PC-3 (cell line): ENCODE measurements at regions not wholly inside any gene's neighbourhood (a gene's known extent, or its start where the extent isn't known, plus 50 kb on each side); places are given as distances from the start of the nearest gene placed in this dataset.

Experiments
- ATAC-seq: fragments of 200-7000 bp; cut with Tn5 transposase; 2 replicates; pipeline ENCODE4 v1.9.1; 2020; ENCODE audit warnings: mild to moderate bottlenecking, moderate library complexity
- BruUV-seq: library from RNA; stranded (reverse); fragments of 400-500 nt; replicated peaks from 2 replicates; lab custom pipeline; 2021; lab: Mats Ljungman, UMichigan
- CTCF ChIA-PET: fragments of 300-600 bp; sonication (Branson Sonifier 250); formaldehyde crosslinking; loops from one replicate; lab custom pipeline; 2022; ENCODE audit warnings: antibody characterized with exemption; lab: Charles Lee
- POLR2A ChIA-PET: fragments of 300-600 bp; sonication (Branson Sonifier 250); formaldehyde crosslinking; loops from one replicate; lab custom pipeline; 2022; ENCODE audit warnings: antibody characterized with exemption; ENCODE audit not compliant: unreplicated experiment; lab: Charles Lee
- DNase-seq: peaks from one replicate; pipeline ENCODE4 v3.0.0-alpha.2; 2015
- H2AFZ ChIP-seq: fragments of 300-600 bp; sonication (generic); 2 replicates; pipeline ENCODE4 v1.6.0; 2016; ENCODE audit warnings: antibody characterized with exemption, low read length
- H3F3A ChIP-seq: fragments of 300-600 bp; sonication (generic); one replicate; pipeline ENCODE4 v1.6.0; 2017; ENCODE audit warnings: antibody characterized with exemption, low read length, control low read depth, mild to moderate bottlenecking; ENCODE audit not compliant: unreplicated experiment
- H3K27ac ChIP-seq: fragments of 300-600 bp; sonication (generic); 2 replicates; pipeline ENCODE4 v1.5.1; 2016; ENCODE audit warnings: mild to moderate bottlenecking, low read length
- H3K27me3 ChIP-seq: fragments of 300-600 bp; sonication (generic); 2 replicates; pipeline ENCODE4 v1.6.1; 2016; ENCODE audit warnings: low read length, mixed read lengths
- H3K36me3 ChIP-seq: fragments of 300-600 bp; sonication (generic); 2 replicates; pipeline ENCODE4 v1.6.1; 2016; ENCODE audit warnings: low read depth, mixed run types, low read length, mixed read lengths
- H3K4me1 ChIP-seq: fragments of 300-600 bp; sonication (generic); 2 replicates; pipeline ENCODE4 v1.5.1; 2016; ENCODE audit warnings: low read length; ENCODE audit not compliant: insufficient read depth
- H3K4me2 ChIP-seq: fragments of 300-600 bp; sonication (generic); 2 replicates; pipeline ENCODE4 v1.6.0; 2016; ENCODE audit warnings: low read length
- H3K4me3 ChIP-seq: fragments of 300-600 bp; sonication (generic); 2 replicates; pipeline ENCODE4 v1.5.1; 2016; ENCODE audit warnings: mild to moderate bottlenecking, low read length, mixed read lengths
- H3K79me2 ChIP-seq: fragments of 300-600 bp; sonication (generic); 2 replicates; pipeline ENCODE4 v1.6.1; 2017; ENCODE audit warnings: low read length, mixed read lengths
- H3K9ac ChIP-seq: fragments of 300-600 bp; sonication (generic); 2 replicates; pipeline ENCODE4 v1.6.0; 2016; ENCODE audit warnings: mild to moderate bottlenecking, low read length
- H3K9me2 ChIP-seq: fragments of 300-600 bp; sonication (generic); replicated peaks from 2 replicates; pipeline ENCODE4 v1.6.1; 2016; ENCODE audit warnings: mixed run types, low read length, mixed read lengths
- H3K9me3 ChIP-seq: fragments of 300-600 bp; sonication (generic); 2 replicates; pipeline ENCODE4 v1.6.1; 2016; ENCODE audit warnings: low read length, mixed read lengths
- H4K20me1 ChIP-seq: fragments of 300-600 bp; sonication (generic); 2 replicates; pipeline ENCODE4 v1.6.1; 2016; ENCODE audit warnings: low read length, mixed read lengths
- CTCF ChIP-seq: fragments of 300-600 bp; sonication (generic); conservative IDR thresholded peaks from 2 replicates; pipeline ENCODE4 v1.5.1; 2017; ENCODE audit warnings: antibody characterized with exemption, low read depth, mild to moderate bottlenecking, low read length
- EZH2 ChIP-seq: fragments of 300-600 bp; sonication (generic); IDR thresholded peaks from one replicate; pipeline ENCODE4 v1.6.1; 2017; ENCODE audit warnings: antibody characterized with exemption, mild to moderate bottlenecking, low read length; ENCODE audit not compliant: unreplicated experiment
- EZH2phosphoT487 ChIP-seq: fragments of 300-600 bp; sonication (generic); IDR thresholded peaks from 2 replicates; pipeline ENCODE4 v1.6.1; 2018; ENCODE audit warnings: mild to moderate bottlenecking, antibody characterized with exemption, low read length, borderline replicate concordance
- intact Hi-C: fragments of 100-400 bp; cut with micrococcal nuclease; formaldehyde crosslinking; loops from 2 replicates; pipeline ENCODE4 v1.9.0; 2023

- BruUV-seq, result no TSS peak
These were observed 73.0 kb upstream of the CLCN4 start for GRCh38 chrX:10083809-10084208.

GRCh38 chrX:10085223-10085622 is 71.6 kb upstream of the CLCN4 start:
- ChIA-PET CTCF (interaction anchor here (0.7 kb wide), 1 partner anchor 30 kb away, joined by 4 read pairs; no protein-coding TSS in a partner anchor), POLR2A (no interaction called here)
- DNase-seq (peak; percentile 4), ATAC-seq (no peak)
- no peaks in the 10 kb centered on the region for H3K27me3 ChIP-seq
- H3K36me3 ChIP-seq, result peaks cover 6% of the 10 kb centered on the region; the same call in 1 of the 2 replicates
- no peaks in the 10 kb centered on the region for H3F3A ChIP-seq
- no peak overlapping the region for H3K27ac ChIP-seq
- no peak overlapping the region for H3K4me3 ChIP-seq
- H3K9ac ChIP-seq, result no peak overlapping the region
- no peak for TF ChIP-seq CTCF
- no peak for TF ChIP-seq EZH2phosphoT487
- no peak for TF ChIP-seq EZH2
- no TSS peak for BruUV-seq
- no peaks in the 10 kb centered on the region for H3K9me2 ChIP-seq
- 0 out of 2 replicates have a peak, but pooled peaks cover 4% of the 10 kb centered on the region for H3K79me2 ChIP-seq
- no peak overlapping the region for H2AFZ ChIP-seq
- peaks cover 30% of the 10 kb centered on the region for H3K4me1 ChIP-seq
- H3K9me3 ChIP-seq, result no peaks in the 10 kb centered on the region
- intact Hi-C loops, result no loop called here
- no peak overlapping the region for H3K4me2 ChIP-seq
- H4K20me1 ChIP-seq, result no peaks in the 10 kb centered on the region

More at GRCh38 chrX:10083809-10084208, 73.0 kb upstream of the CLCN4 start:
- Histone ChIP-seq H3K4me2 (no peak overlapping the region; the same call in 1 of the 2 replicates), H3K36me3 (peaks cover 6% of the 10 kb centered on the region), H3K9me3 (no peaks in the 10 kb centered on the region), H3K79me2 (0 out of 2 replicates have a peak, but pooled peaks cover 4% of the 10 kb centered on the region), H2AFZ (no peak overlapping the region), H3F3A (no peaks in the 10 kb centered on the region), H4K20me1 (no peaks in the 10 kb centered on the region), H3K9me2 (no peaks in the 10 kb centered on the region), H3K9ac (no peak overlapping the region), H3K27me3 (no peaks in the 10 kb centered on the region), H3K4me3 (no peak overlapping the region), H3K27ac (peak overlapping the region; percentile 40), H3K4me1 (peaks cover 18% of the 10 kb centered on the region)
- intact Hi-C loops, result no loop called here
- CTCF ChIA-PET, result no interaction called here
- TF ChIP-seq EZH2 (no peak), EZH2phosphoT487 (no peak), CTCF (no peak)
- POLR2A ChIA-PET, result no interaction called here
- ATAC-seq, result no peak
- no peak for DNase-seq

GRCh38 chrX:10086676-10087075 is 70.1 kb upstream of the CLCN4 start:
- no peak overlapping the region for H2AFZ ChIP-seq
- BruUV-seq, result no TSS peak
- no peak overlapping the region for H3K27ac ChIP-seq
- H3K4me3 ChIP-seq, result no peak overlapping the region
- 0 out of 2 replicates have a peak, but pooled peaks cover 4% of the 10 kb centered on the region for H3K79me2 ChIP-seq
- intact Hi-C loops, result no loop called here
- H3K9me2 ChIP-seq, result no peaks in the 10 kb centered on the region
- H3K9me3 ChIP-seq, result no peaks in the 10 kb centered on the region
- H4K20me1 ChIP-seq, result no peaks in the 10 kb centered on the region
- H3F3A ChIP-seq, result no peaks in the 10 kb centered on the region
- ChIA-PET CTCF (no interaction called here), POLR2A (no interaction called here)
- no peak overlapping the region for H3K9ac ChIP-seq
- DNase-seq (no peak), ATAC-seq (no peak)
- H3K36me3 ChIP-seq, result peaks cover 8% of the 10 kb centered on the region; the same call in 1 of the 2 replicates
- peaks cover 35% of the 10 kb centered on the region for H3K4me1 ChIP-seq
- H3K27me3 ChIP-seq, result no peaks in the 10 kb centered on the region
- TF ChIP-seq CTCF (no peak), EZH2phosphoT487 (no peak), EZH2 (no peak)
- H3K4me2 ChIP-seq, result no peak overlapping the region
